Kidney epithelial cell (primary cell): ENCODE measurements at regions not wholly inside any gene's neighbourhood (a gene's known extent, or its start where the extent isn't known, plus 50 kb on each side); places are given as distances from the start of the nearest gene placed in this dataset.

Source experiments
- DNase-seq: peaks from one replicate; pipeline ENCODE4 v3.0.0-alpha.2; 2010; ENCODE audit warnings: low read depth
- H3K27me3 ChIP-seq: 2 replicates; pipeline ENCODE4 v1.6.0; 2011; ENCODE audit warnings: low read length; ENCODE audit not compliant: control insufficient read depth, insufficient read depth
- H3K36me3 ChIP-seq: 2 replicates; pipeline ENCODE4 v1.5.1; 2011; ENCODE audit warnings: low read length; ENCODE audit not compliant: control insufficient read depth, insufficient read depth
- H3K4me3 ChIP-seq: 2 replicates; pipeline ENCODE4 v1.5.1; 2011; ENCODE audit warnings: low read depth, mild to moderate bottlenecking, control low read depth, low read length
- TF ChIP-seq, protein P1 (sequence below): IDR thresholded peaks from 2 replicates; pipeline ENCODE4 v1.5.1; 2011; ENCODE audit warnings: mild to moderate bottlenecking, moderate library complexity, low read length, control low read depth, inconsistent platforms; ENCODE audit not compliant: insufficient read depth, poor library complexity, severe bottlenecking

- H3K36me3 ChIP-seq, result no peaks in the 10 kb centered on the region
- no peaks in the 10 kb centered on the region for H3K27me3 ChIP-seq
- TF ChIP-seq, protein P1, sequence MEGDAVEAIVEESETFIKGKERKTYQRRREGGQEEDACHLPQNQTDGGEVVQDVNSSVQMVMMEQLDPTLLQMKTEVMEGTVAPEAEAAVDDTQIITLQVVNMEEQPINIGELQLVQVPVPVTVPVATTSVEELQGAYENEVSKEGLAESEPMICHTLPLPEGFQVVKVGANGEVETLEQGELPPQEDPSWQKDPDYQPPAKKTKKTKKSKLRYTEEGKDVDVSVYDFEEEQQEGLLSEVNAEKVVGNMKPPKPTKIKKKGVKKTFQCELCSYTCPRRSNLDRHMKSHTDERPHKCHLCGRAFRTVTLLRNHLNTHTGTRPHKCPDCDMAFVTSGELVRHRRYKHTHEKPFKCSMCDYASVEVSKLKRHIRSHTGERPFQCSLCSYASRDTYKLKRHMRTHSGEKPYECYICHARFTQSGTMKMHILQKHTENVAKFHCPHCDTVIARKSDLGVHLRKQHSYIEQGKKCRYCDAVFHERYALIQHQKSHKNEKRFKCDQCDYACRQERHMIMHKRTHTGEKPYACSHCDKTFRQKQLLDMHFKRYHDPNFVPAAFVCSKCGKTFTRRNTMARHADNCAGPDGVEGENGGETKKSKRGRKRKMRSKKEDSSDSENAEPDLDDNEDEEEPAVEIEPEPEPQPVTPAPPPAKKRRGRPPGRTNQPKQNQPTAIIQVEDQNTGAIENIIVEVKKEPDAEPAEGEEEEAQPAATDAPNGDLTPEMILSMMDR, result no peak
- no peak for DNase-seq
- H3K4me3 ChIP-seq, result no peak overlapping the region
Measured at GRCh38 chr11:115927823-115928329, 423.7 kb upstream of the CADM1 start.

GRCh38 chr11:115926601-115927000 is 422.4 kb upstream of the CADM1 start:
- Histone ChIP-seq H3K27me3 (no peaks in the 10 kb centered on the region), H3K36me3 (no peaks in the 10 kb centered on the region), H3K4me3 (no peak overlapping the region)
- TF ChIP-seq, protein P1, result no peak
- no peak for DNase-seq

- H3K4me3 ChIP-seq, result no peak overlapping the region
- TF ChIP-seq, protein P1, result no peak
- H3K27me3 ChIP-seq, result no peaks in the 10 kb centered on the region
- no peaks in the 10 kb centered on the region for H3K36me3 ChIP-seq
- no peak for DNase-seq
Measured at GRCh38 chr11:115926138-115926537, 421.9 kb upstream of the CADM1 start.

GRCh38 chr11:115925568-115926090 is 421.4 kb upstream of the CADM1 start:
- no peaks in the 10 kb centered on the region for H3K27me3 ChIP-seq
- TF ChIP-seq, protein P1, result no peak
- DNase-seq, result no peak
- H3K36me3 ChIP-seq, result no peaks in the 10 kb centered on the region
- H3K4me3 ChIP-seq, result no peak overlapping the region

DNA sequence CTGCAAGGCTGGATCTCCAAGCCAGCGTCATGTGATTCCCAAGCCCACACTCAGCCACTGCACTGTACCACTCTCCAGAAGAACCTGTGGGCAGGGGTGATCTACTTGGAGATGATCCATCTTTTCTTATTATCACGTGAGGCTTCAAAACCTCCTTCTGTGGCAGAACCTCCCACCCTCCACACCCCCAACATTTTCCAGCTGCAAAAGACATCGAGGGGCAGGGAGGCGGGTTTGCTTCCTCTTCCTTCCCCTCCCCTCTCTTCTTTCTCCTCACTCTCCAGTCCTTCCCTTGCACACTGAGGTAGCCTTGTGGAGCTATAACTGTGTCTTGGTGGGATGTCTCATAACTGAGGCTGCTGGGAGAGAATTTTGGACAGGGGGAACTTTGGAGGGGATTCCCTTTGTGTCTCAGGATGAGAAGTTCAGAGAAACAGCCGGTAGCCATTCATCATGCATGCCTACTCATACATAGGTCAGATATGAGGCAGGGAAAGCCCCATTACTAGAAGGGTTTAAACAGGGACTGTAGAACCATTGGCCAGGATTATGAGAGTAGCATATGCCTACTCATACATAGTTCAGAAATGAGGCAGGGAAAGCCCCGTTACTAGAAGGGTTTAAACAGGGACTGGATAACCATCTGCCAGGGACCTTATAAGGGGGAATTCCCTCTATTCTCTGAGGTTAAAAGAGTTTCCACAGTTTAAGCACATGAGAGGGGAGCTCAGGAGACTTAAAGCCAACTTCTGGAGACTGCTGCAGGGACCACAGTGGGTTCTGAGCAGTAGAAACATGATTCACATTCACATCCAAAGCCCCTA is 420.7 kb upstream of the CADM1 start:
- Histone ChIP-seq H3K36me3 (no peaks in the 10 kb centered on the region), H3K27me3 (no peaks in the 10 kb centered on the region), H3K4me3 (no peak overlapping the region)
- TF ChIP-seq, protein P1, result no peak
- DNase-seq, result peak; percentile 52
